PC-9 (cell line): ENCODE measurements at regions not wholly inside any gene's neighbourhood (a gene's known extent, or its start where the extent isn't known, plus 50 kb on each side); places are given as distances from the start of the nearest gene placed in this dataset.

Source experiments
- EZH2 ChIP-seq: fragments of 200-600 bp; sonication (generic); IDR thresholded peaks from 2 replicates; pipeline ENCODE4 v1.8.0; 2017; ENCODE audit warnings: antibody characterized with exemption, low read depth
- TF ChIP-seq, protein P1 (sequence below): fragments of 200-600 bp; sonication (generic); conservative IDR thresholded peaks from 2 replicates; pipeline ENCODE4 v1.6.1; 2017; ENCODE audit warnings: mixed run types, antibody characterized with exemption, mild to moderate bottlenecking, moderate library complexity

DNA sequence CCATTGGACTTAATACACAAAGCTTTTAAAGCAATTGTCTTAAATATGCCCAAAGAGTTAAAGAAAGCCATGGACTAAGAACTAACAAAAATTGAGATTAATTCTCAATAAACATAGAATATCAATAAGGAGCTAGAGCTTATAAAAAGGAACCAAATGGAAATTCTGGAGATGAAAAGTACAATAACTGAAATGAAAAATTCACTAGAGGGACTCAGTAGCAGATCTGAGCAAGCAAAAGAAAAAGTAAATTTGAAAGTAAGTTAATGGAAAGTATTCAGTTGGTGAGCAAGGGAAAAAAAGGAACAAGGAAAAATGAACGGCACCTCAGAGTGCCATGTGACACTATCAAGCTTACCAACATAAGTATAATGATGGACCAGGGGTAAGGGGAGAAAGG is 209.8 kb downstream of the FZD1 start:
- TF ChIP-seq, protein P1, sequence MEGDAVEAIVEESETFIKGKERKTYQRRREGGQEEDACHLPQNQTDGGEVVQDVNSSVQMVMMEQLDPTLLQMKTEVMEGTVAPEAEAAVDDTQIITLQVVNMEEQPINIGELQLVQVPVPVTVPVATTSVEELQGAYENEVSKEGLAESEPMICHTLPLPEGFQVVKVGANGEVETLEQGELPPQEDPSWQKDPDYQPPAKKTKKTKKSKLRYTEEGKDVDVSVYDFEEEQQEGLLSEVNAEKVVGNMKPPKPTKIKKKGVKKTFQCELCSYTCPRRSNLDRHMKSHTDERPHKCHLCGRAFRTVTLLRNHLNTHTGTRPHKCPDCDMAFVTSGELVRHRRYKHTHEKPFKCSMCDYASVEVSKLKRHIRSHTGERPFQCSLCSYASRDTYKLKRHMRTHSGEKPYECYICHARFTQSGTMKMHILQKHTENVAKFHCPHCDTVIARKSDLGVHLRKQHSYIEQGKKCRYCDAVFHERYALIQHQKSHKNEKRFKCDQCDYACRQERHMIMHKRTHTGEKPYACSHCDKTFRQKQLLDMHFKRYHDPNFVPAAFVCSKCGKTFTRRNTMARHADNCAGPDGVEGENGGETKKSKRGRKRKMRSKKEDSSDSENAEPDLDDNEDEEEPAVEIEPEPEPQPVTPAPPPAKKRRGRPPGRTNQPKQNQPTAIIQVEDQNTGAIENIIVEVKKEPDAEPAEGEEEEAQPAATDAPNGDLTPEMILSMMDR = no peak
- TF ChIP-seq EZH2 = no peak
